ENCODE measurements at regions not wholly inside any gene's neighbourhood (a gene's known extent, or its start where the extent isn't known, plus 50 kb on each side); places are given as distances from the start of the nearest gene placed in this dataset.

DNA sequence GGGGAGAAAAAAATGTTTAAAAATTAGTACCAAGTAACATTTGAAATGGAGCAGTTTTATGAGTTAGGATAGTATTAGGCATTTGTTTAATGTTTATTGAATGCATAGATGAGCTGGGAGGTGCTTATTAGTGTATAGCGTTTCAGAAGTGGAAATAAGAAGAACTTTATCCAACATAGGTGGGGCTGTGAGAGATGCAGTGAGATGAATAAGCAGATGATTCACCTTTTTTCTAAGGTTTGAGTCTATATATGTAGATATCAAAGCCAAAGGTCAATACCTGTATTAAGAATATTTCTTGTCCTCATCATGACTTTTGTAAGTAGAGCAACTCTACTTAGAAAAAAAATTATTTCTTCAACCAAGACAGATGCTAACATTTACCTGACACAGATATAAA is 54.6 kb upstream of the POU4F3 start:
- TF ChIP-seq, protein P1, sequence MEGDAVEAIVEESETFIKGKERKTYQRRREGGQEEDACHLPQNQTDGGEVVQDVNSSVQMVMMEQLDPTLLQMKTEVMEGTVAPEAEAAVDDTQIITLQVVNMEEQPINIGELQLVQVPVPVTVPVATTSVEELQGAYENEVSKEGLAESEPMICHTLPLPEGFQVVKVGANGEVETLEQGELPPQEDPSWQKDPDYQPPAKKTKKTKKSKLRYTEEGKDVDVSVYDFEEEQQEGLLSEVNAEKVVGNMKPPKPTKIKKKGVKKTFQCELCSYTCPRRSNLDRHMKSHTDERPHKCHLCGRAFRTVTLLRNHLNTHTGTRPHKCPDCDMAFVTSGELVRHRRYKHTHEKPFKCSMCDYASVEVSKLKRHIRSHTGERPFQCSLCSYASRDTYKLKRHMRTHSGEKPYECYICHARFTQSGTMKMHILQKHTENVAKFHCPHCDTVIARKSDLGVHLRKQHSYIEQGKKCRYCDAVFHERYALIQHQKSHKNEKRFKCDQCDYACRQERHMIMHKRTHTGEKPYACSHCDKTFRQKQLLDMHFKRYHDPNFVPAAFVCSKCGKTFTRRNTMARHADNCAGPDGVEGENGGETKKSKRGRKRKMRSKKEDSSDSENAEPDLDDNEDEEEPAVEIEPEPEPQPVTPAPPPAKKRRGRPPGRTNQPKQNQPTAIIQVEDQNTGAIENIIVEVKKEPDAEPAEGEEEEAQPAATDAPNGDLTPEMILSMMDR (IDR thresholded peaks at IDR 0.05): no peak
- TF ChIP-seq POLR2AphosphoS5 (IDR thresholded peaks at IDR 0.05) (no peak), POLR2A (IDR thresholded peaks at IDR 0.05) (no peak)
